NCI-H82 treated with DMSO at 0.1 percent for 48 hours (cell line): ENCODE measurements at regions not wholly inside any gene's neighbourhood (a gene's known extent, or its start where the extent isn't known, plus 50 kb on each side); places are given as distances from the start of the nearest gene placed in this dataset.
"Not testable (repeated sequence)": the region's sequence is repeated elsewhere in the genome, so short reads cannot be mapped to it uniquely, and the experiment has no call there.

ENCODE experiments used
- DNase-seq: peaks from one replicate; lab custom pipeline; 2025; ENCODE audit not compliant: unreplicated experiment; lab: John Stamatoyannopoulos, UW

DNA sequence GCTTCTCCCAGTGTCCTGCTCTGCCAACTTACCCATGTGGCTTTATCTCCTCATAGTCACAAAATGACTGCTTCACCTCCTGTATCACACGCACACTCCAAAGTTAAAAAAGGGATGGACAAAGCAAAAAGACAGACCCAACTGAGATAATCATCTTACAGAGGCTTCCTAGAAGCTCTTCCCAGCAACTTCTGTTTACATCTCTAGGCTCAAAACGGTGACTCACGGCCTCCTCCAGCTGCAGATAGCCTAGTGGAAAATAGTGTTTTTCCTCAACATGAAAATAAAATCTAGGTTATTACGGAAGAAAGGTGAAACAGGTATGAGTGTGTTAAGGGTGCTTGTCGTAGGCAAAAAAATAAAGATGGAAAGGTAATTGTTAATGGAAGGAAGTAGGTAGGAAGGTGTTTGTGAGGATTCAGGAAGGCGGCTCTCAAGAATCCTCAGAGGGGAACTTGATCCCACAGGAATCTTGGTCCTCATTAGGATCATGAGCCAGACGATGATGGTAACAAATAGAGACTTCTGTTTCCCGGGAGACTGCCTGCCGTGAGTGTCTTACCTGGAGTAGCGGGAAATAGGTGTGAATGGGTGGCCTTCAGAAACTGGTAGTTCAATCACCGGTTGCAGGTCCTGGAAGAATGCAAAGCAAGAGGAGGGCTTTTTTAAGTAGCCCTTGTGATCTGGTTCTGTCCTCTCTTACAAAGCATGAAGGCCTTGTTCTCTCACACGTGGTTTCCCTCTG, 487.5 kb upstream of the TMEM132C start:
- no peak for DNase-seq

DNA sequence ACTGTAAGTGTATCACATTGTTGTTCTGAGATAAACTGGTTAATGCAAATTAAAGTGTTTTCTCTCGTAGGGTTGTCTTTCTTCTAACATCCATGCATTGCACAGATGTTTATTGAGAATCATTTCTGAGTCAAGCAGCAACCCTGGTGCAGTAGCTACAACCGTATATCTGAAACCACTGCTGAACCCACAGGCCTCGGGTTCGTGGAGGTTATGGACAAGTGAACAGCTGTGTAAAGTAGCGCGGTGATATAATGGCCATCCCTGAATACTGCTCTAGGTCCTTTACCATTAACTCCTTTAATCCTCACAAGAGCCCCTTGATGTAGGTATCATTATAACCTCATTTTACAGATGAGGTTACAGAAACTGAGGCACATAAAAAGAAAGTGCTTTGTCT, 486.1 kb upstream of the TMEM132C start:
- DNase-seq: no peak

DNA sequence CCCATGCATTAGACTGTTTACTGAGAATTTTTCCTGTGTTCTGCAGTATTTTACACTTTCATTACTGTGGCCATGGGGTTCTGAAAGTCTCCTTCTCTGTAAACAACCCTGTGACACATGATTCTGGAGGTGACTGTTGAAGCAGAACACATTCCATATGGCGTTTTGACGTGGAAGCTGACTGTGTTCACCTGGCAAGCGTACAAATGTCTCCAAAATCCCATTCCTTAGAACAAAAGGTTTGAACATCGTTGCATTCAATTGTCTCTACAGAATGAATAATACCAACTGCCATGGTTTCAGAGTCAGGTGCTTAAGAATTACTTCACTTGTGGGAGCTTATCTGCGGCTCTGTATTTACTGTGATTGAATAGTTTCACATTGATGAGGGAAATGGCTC, 485.6 kb upstream of the TMEM132C start:
- DNase-seq: no peak

DNA sequence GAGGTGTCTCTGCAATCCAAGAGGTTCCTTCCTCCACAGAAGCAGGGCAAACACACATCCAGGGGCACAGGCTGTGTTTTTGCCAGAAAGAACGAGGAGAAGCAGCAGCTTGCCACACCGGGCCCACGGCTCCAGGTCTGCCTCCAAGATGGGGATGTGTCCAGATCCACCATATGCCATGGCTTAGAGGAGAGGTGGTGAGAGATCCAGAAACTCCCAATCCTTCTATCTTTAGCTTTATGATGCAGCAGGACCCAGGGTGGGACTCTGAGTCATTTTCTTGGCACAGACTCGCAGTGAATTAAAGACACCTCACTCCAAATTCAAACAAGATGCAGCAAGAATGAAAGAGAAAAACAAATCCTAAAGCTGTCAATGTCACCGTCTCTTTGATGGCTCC, 481.4 kb upstream of the TMEM132C start:
- DNase-seq: no peak

DNA sequence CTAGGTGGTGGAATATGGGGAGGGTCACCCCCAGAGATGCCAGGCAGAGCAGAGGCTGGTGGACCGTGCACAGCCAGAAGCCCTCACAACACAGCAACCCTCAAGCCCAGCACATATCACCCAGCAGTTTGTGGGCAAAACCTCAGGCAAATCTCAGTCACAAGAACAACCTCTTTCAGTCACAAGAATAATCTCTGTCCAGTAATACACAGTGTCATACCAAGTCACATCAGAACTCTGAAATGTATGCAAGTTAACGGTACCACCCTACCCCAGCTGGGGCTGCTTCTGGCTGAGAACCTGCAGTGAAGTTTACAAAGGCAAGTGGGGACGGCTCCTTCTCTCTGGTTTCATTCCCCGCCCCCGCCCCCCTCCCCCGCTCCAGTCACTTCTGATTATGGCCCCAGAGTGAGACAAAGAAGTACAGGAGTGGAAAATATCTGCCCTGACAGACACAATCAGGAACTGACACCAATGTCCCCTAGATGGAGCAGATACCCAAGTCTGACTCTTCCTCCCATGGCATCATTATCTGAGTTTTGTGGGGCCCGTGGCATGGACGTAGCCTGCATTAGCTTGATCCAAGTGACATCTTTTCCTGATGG, 480.9 kb upstream of the TMEM132C start:
- DNase-seq: no peak

DNA sequence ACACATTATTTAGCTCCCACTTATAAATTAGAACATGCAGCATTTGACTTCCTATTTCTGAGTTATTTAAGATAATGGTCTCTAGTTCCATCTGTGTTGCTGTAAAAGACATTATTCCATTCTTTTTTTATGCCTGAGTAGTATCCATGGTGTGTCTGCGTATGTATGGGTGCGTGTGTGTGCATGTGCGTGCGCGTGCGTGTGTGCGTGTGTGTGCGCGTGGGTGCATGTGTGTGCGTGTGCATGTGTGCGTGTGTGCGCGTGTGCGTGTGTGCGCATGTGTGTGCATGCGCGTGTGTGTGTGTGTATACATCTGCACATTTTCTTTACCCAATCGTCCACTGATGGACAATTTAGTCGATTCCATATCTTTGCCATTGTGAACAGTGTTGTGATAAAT, 479.4 kb upstream of the TMEM132C start:
- no peak for DNase-seq

DNA sequence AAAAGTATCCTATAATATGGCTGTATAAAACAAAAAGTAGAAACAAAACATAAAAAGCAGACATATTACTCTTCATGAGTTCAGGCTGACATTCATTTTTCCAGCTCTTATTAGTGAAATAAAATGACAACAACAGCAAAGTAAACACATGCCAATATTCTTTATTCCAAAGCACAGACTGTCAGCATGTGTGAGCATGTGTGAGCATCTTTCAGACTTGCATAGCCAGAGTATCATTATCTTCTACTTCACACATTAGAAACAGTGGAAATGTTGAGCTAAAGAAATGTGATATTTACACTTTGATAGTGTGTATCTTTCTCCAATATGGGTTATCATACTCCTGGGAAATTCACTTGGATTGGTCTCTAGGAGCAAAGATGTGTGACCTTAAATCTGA, 476.6 kb upstream of the TMEM132C start:
- DNase-seq: no peak

DNA sequence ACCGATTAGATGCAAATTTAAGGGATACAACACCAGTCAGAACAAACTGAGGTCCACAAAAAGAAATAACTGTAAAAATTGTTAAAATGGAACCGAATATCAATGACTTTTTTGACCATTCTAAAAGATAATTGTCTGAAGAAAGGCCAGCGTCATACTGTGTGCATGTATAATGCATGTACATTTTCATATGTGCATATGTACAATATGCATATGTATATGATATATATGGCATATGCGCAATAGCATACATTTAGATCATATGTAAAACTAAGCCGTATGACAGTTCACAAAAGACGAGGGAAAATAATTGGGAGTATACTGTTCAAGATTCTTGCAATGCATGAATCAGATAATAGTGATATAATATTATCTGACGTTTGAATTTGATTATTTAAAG, 475.8 kb upstream of the TMEM132C start:
- DNase-seq: no peak

DNA sequence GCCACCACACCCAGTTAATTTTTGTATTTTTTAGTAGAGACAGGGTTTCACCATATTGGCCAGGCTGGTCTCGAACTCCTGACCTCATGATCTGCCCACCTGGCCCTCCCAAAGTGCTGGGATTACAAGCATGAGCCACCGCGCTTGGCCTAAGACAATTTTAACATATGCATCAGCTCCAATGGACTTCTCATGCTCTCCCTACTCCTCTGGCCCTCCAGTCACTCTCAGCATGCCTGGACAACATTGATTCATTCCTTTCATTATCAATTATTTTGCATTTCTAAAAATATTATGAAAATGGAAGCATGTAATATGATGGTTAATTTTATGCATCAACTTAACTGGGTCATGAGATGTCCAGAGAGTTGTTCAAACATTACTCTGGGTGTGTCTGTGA, 469.1 kb upstream of the TMEM132C start:
- no peak for DNase-seq

DNA sequence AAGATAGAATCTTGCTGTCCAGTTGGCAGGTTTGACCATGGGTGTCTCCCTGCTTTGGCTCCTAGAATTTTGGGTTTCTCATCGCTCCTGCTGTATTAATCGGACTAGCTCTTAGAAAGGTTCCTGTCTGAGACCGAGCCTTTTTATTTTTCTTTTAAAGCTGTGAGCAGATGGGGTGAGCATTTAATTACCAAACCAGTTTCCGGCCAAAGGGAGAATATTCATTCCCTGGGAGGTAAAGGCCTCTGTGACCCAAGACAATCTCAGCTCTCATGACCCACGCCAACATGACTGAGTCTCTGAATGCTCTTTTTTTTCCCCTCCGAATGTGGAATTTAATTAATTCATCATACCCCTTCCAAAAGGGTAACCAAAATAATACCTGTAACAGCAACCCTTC, 464.7 kb upstream of the TMEM132C start:
- no peak for DNase-seq

DNA sequence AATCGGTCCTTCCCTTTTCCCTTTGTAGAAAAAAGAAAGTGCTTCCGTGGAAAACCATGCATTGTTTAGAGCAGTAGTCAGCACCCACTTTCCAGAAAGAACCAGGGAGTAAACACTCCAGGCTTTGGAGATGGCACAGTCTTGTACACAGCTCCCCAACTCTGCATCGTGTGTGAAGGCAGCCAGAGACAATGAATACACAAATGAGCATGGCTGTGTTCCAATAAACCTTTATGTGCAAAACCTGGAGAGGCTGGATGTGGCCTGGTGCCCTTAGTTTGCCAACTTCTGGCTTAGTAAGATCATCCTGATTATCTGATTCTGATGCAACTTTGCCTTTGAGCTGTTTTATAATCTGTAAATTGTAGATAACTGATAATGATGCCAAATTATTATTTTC, 463.4 kb upstream of the TMEM132C start:
- DNase-seq: no peak

DNA sequence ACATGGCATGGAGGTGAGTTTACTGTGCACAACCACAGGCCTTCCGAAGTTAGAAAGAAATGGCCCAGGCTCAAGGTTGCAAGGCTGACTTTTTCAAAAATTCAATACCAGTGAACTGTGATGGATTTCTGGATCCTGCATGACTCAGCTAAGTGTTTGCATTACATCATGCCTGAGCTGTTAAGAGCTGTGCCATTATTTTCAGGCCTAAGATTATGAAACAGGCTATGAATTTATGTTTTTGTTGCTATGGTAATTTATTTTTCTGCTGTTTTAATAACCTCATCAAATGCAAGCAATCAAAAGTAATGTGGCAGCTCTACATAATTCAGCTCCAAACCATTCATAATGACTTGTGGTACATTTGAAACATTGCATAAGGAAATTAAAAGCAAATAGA, 457.7 kb upstream of the TMEM132C start:
- no peak for DNase-seq

DNA sequence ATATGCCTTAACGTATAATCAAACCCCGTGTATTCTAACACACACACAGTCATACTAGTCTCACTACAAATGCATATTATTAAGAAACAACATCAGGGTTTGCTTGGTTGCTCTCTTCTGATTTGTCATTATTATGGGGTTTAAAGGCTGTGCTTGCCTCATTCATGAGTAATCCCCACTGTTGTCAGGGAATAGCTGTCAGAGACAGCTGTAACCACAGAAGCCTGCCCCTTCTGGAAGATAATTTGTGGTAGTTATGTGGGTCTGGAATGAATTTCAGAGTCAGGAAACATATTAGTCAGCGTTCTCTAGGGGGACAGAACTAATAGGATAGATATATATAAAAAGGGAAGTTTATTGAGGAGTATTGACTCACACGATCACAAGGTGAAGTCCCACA, 456.9 kb upstream of the TMEM132C start:
- no peak for DNase-seq

DNA sequence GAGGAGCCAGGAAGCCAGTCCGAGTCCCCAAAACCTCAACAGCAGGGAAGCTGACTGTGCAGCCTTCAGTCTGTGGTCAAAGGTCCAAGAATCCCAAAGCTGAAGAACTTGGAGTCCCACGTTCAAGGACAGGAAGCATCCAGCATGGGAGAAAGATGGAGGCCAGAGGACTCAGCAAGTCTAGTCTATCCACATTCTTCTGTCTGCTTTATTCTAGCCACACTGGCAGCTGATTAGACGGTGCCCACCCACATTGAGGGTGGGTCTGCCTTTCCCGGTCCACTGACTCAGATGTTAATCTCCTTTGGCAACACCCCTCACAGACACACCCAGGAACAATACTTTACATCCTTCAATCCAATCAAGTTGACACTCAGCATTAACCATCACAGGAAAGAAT, 456.5 kb upstream of the TMEM132C start:
- not testable (repeated sequence) for DNase-seq

DNA sequence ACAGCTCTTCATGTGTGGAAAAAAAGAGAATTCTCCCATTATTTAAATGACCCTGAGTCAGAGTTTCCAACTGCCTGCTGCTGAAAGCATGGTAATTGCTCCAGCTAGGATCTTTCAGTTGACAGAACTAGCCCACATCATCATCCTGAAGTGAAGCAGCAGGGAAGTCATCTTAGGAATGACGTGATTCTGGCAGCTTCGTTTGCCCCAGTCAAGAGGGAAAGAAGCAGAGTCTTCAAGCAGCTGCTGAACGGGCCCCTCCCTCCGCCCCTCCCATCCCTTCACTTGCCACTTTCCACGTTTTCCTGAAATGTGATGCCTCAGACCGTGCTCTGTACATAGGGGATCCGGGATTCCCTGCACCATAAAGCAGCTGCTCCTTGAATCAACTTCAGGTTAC, 455.0 kb upstream of the TMEM132C start:
- DNase-seq: no peak

DNA sequence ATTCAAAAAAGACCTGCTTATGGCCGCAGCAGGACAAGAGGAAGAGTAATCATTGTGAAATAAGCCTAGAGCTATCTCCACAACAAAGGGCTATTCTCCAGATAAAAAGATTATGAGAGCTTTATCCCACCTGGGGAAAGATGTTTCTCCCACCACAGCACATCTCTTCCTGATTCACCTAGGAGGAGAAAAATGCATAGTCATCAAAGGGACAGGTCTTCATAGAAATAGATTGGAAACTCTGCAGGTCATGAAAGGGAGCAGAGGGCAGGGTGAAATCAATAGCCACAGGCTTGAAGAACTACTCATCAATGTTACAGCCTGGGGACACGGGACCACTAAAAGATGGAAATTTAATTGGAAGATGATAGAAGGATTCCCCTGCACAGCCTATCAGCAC, 453.8 kb upstream of the TMEM132C start:
- no peak for DNase-seq

DNA sequence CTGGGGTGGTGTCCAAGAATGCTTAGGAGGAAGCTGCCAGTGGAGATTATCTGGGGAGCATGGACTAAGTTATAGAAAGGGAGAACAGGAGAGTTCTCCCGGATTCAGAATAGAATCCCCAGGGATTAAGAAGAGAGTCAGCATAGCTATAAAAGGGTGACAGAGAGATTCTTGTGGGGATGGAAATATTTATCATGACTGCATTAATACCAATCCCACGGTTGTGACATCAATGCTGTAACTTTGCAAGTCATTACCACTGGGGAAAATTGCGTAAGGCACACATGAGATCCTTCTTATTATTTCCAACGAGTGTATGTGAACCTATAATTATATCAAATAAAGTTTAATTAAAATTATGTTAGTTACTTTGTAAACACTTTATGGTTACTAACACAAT, 447.9 kb upstream of the TMEM132C start:
- no peak for DNase-seq

DNA sequence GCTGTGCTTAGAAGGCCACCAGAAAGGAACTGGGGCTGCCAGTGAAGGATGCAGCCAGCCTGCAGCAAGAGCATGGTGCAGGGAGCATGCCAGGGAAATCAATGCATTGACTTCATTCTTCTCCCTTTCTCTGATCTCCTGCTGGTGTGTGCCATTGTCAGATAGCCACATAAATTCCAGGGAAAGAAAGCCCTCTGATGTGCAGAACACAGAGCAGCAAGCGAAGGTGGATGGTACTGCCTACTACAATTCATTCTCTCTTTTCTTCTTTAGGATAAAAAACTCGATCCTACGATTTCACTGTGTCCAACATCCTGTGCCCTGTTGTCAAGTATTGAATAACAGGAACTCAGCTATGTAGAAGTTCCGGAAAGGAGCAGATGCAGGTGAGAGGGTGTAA, 446.7 kb upstream of the TMEM132C start:
- no peak for DNase-seq

DNA sequence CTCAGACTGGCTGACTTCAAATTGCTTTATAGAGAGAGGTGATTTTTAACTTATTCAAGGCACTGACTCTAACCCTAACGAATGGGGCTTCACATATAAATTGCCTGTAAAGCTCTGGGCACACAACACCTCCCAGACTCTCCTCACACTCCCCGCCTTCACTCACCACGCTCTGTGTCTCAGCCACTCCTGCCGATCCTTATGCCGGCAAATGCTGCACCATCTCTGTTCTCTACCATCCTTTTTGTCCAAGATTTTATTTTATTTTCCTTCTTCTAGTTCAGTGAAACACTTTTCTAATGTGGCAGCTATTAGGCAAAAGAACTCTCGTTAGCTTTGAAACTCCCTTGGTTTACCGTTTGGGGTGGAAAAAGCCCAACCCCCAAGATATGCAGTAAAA, 446.1 kb upstream of the TMEM132C start:
- DNase-seq: no peak

DNA sequence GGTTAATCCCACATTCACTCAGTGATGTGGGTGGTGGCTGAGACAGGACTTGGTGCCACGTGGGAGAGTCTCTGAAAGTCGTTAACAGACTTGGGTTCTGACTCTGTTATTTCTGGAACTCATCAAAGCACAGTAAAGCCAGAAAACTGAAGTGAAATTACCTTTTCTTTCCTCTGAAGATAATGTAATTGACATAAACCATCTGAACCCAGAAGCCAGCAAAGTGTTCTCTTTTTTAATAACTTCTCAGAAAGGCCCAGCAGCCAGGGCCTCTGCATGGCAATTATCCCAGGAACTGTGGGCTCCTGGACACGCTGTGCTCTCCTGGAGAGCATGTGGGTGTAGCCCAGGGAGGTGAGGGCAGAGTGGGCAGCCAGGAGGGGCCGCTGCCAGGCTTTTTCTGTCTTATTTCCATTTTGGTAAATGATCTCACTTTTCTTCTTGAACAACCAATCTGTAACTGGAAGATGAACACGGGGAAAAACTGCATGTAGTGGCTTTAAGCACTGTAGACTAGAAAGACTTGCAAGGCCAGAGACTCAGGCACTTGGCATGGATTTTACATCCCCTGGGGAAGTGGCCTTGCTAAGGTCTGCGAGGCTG, 444.1 kb upstream of the TMEM132C start:
- DNase-seq: no peak

DNA sequence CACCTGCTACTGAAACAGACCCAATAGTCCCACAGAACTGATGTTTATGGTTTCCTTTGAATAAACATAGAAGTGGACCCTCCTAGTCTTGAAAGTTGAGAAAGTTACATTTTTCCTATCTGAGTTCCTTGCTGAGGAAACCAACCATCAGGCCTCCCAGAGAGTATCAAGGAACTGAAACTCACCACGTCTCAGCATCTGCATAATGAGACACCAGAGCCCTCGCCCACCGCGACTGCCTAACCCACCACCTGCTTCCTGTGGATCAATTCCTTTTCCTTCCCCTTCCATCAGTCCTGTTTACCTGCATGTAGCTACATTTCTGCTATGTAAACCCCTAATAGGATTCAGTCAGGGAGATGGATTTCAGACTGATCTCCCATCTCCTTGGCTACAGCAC, 443.2 kb upstream of the TMEM132C start:
- DNase-seq: no peak

DNA sequence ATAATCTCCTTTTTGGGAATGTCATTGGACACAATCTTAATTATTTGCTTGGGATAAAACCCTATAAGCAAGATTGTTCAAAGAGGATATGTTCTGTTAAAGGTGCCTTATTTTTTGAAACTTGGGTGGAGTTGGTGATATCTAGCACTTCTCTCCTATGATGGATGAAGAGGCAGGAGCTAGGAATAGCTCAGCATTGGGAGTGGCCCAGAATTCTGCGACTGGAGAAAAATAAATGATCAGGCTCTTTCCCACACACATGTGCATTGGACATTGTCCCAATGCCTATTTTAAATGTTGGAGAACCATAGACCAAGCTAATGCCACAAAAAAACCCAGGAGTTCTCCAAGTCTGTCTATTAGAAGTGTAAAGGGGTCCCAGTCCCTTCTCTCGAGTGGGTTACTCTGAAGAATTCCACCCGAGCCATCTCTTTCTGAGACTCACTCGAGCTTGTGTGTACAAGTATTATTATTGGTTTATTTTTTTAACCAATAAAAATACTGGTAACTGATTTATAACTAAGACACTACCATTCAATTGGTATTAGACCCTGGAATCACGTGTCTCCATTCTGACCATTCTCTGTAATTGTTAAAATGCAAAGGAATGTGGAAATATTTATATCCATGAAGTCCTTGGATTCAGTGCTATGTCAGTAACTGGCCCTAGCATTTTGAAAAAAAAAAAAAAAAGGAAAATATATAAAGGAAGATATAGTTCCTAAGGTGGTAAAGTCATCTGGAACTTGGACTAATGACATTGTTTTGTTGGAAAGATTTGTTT, 437.5 kb upstream of the TMEM132C start:
- no peak for DNase-seq
